CD4-positive, alpha-beta T cell (primary cell): ENCODE measurements at regions not wholly inside any gene's neighbourhood (a gene's known extent, or its start where the extent isn't known, plus 50 kb on each side); places are given as distances from the start of the nearest gene placed in this dataset.
"Not testable (repeated sequence)": the region's sequence is repeated elsewhere in the genome, so short reads cannot be mapped to it uniquely, and the experiment has no call there.

ENCODE experiments used
- ATAC-seq: fragments of 200-7000 bp; cut with Tn5 transposase; one replicate; pipeline ENCODE4 v1.10.0; 2022; ENCODE audit warnings: mild to moderate bottlenecking; ENCODE audit not compliant: poor library complexity
- CTCF ChIA-PET: fragments of 350-600 bp; sonication (Branson Sonifier 250); formaldehyde crosslinking; loops from one replicate; lab custom pipeline; 2021; ENCODE audit warnings: antibody characterized with exemption, inconsistent platforms; lab: Charles Lee
- POLR2A ChIA-PET: fragments of 350-600 bp; sonication (Branson Sonifier 250); formaldehyde crosslinking; loops from one replicate; lab custom pipeline; 2021; ENCODE audit warnings: antibody characterized with exemption, inconsistent platforms; lab: Charles Lee
- DNase-seq, 14 experiments: peaks; one replicate each; pipeline ENCODE4 v3.0.0-alpha.2; 2013 to 2020; ENCODE audit warnings: mixed read lengths in 2 of 14
- H3K27ac ChIP-seq, 2 donors: one replicate each; pipeline versions ENCODE4 v1.5.1 to v1.7.0; 2013; ENCODE audit warnings: low read length in 2 of 2, low read depth in 1 of 2, mild to moderate bottlenecking in 1 of 2
- H3K27me3 ChIP-seq, 2 experiments: 1 replicate in 1 of 2; 2 replicates in 1 of 2; pipeline versions ENCODE4 v1.6.1 to v1.7.0; 2013; ENCODE audit warnings: low read length in 2 of 2, control low read depth in 1 of 2, mild to moderate bottlenecking in 1 of 2, moderate library complexity in 1 of 2; ENCODE audit not compliant: insufficient read depth in 2 of 2, control insufficient read depth in 1 of 2
- H3K36me3 ChIP-seq: one replicate; pipeline ENCODE4 v1.6.1; 2013; ENCODE audit warnings: low read length, control low read depth; ENCODE audit not compliant: insufficient read depth
- H3K4me1 ChIP-seq: one replicate; pipeline ENCODE4 v1.6.1; 2013; ENCODE audit warnings: low read length, control low read depth; ENCODE audit not compliant: insufficient read depth
- H3K4me3 ChIP-seq: one replicate; pipeline ENCODE4 v1.5.1; 2013; ENCODE audit warnings: mild to moderate bottlenecking, low read length, moderate library complexity
- H3K9me3 ChIP-seq, 2 experiments: 1 replicate in 1 of 2; 2 replicates in 1 of 2; pipeline versions ENCODE4 v1.6.1 to v1.7.0; 2013; ENCODE audit warnings: low read length in 2 of 2, mild to moderate bottlenecking in 2 of 2, control low read depth in 1 of 2, moderate library complexity in 1 of 2; ENCODE audit not compliant: control insufficient read depth in 1 of 2, insufficient read depth in 1 of 2
- H3K27ac Mint-ChIP-seq: one replicate; pipeline ENCODE4 v1.8.0; 2020; ENCODE audit warnings: mixed read lengths
- H3K27me3 Mint-ChIP-seq: one replicate; pipeline ENCODE4 v1.8.0; 2021; ENCODE audit warnings: mixed read lengths
- H3K36me3 Mint-ChIP-seq: one replicate; pipeline ENCODE4 v1.8.0; 2021; ENCODE audit warnings: low read depth, mixed read lengths
- H3K4me1 Mint-ChIP-seq: one replicate; pipeline ENCODE4 v1.8.0; 2021; ENCODE audit warnings: low read depth, mixed read lengths
- H3K4me3 Mint-ChIP-seq: one replicate; pipeline ENCODE4 v1.8.0; 2020; ENCODE audit warnings: mild to moderate bottlenecking, mixed read lengths
- H3K9me3 Mint-ChIP-seq: one replicate; pipeline ENCODE4 v1.8.0; 2020; ENCODE audit warnings: mixed read lengths
- intact Hi-C, 2 experiments: fragments of 100-400 bp; cut with DNase I in 1 of 2; cut with micrococcal nuclease in 1 of 2; formaldehyde crosslinking; loops; one replicate each; pipeline versions ENCODE4 v1.15.1 to v1.9.0; 2023 to 2025; cut with DNase I, micrococcal nuclease

DNA sequence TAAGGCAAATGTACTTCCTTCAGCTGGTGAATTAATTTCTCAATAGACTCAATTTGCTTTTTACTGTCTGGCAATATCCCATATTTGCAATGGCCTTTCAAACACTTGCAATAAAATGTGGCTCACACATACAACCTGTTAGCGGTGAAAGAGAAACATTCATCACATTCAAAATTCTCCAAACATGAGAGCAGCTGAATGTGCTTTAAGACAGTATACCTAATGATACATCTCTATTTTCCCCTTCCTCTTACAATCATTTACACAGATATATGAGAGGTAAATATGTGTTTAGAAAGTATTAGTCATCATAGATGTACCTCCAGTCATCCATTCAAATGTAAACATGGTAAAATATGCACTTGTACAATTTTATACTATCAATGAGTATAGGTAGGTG is 61.5 kb upstream of the GOLGA8O start:
- H3K9me3 ChIP-seq, H3K27me3 Mint-ChIP-seq, H3K27me3 ChIP-seq, H3K4me3 ChIP-seq, DNase-seq, CTCF ChIA-PET, H3K36me3 ChIP-seq, intact Hi-C loops, H3K4me3 Mint-ChIP-seq, H3K27ac ChIP-seq, POLR2A ChIA-PET, H3K27ac Mint-ChIP-seq, H3K9me3 Mint-ChIP-seq, ATAC-seq, H3K4me1 ChIP-seq, H3K4me1 Mint-ChIP-seq: not testable (repeated sequence)
- H3K36me3 Mint-ChIP-seq = peaks cover 14% of the 10 kb centered on the region

DNA sequence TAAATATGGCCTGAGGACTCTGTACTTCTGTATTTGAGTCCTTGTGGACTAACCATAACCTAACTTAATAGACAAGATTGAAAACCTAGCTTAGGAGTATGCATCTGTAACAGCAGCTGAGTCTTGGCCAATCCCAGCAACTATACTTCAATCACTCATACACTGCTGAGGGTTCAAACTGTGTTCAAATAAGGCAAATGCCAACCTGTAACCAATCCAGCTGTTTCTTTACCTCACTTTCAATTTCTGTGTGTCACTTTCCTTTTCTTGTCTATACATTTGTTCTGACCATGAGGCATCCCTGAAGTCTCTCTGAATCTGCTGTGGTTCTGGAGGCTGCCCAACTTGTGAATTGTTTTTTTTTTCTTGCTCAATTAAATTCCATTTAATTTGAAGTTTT is 57.9 kb upstream of the GOLGA8O start:
- H3K4me1 ChIP-seq, H3K36me3 Mint-ChIP-seq, ATAC-seq, DNase-seq, H3K36me3 ChIP-seq, H3K9me3 ChIP-seq, H3K4me3 Mint-ChIP-seq, H3K27me3 Mint-ChIP-seq, H3K4me3 ChIP-seq, H3K9me3 Mint-ChIP-seq, H3K27ac ChIP-seq, H3K4me1 Mint-ChIP-seq, POLR2A ChIA-PET, H3K27ac Mint-ChIP-seq, intact Hi-C loops, H3K27me3 ChIP-seq, CTCF ChIA-PET: not testable (repeated sequence)

DNA sequence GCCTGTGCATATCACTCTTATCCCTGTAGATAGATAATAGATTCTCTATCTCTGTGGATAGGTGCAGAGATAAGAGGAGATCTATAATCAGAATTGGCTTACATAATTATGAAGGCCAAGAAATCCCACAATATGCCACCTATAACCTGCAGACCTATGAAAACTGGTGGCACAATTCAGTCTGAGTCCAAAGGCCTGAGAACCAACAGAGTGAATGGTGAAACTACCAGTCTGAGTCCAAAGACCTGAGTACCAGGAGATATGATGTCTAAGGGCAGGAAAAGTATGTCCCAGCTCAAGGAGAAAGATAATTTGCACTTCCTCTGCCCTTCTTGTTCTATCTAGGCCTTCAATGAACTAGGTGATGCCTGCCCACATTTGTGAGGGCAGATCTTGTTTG is 54.6 kb upstream of the GOLGA8O start:
- H3K4me3 ChIP-seq, H3K9me3 ChIP-seq, H3K27me3 ChIP-seq, H3K36me3 ChIP-seq, H3K9me3 Mint-ChIP-seq, H3K4me1 Mint-ChIP-seq, CTCF ChIA-PET, H3K27ac Mint-ChIP-seq, H3K4me3 Mint-ChIP-seq, POLR2A ChIA-PET, ATAC-seq, H3K36me3 Mint-ChIP-seq, H3K4me1 ChIP-seq, DNase-seq, intact Hi-C loops, H3K27ac ChIP-seq, H3K27me3 Mint-ChIP-seq: not testable (repeated sequence)

DNA sequence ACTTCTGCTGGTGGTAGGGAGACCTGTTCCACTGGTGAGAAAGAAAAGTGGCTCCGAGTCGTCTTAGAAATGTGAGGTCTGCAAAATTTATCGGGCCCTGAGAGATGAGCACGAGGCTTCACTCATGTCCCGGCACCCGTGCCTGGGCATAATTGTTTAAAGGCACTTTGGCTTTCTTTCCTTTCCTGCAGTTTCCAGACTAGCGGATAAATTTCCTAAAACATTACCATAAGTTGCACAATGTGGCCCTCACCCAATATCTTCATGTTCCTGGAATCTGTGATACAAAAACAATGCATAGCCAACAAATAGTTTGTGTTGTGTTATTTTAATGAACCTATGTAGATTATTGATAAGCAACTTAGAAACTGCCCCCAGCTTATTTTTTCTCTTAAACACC is 52.6 kb upstream of the GOLGA8O start:
- ATAC-seq, H3K4me1 Mint-ChIP-seq, DNase-seq, H3K27ac Mint-ChIP-seq, H3K9me3 Mint-ChIP-seq, H3K36me3 ChIP-seq, H3K4me3 ChIP-seq, H3K27me3 Mint-ChIP-seq, H3K9me3 ChIP-seq, POLR2A ChIA-PET, H3K4me3 Mint-ChIP-seq, H3K36me3 Mint-ChIP-seq, CTCF ChIA-PET, H3K4me1 ChIP-seq, H3K27me3 ChIP-seq, intact Hi-C loops, H3K27ac ChIP-seq: not testable (repeated sequence)

DNA sequence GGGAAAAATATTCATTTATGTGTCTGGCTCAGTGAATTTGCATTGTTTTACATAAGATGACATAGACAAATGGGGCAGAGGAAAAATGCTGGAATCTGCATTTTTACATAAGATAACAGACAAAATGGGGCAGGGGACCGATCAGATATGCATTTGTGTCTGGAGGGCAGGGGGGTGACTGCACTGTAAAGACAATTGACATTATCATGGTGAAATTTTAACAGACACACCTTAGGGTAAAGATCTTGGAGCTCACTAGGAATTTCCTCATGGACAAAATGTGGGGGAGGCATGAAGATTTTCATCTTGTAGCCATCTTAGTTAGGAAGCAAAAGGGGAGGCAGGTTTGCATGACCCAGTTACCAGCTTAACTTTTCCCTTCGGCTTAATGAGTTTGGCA is 51.4 kb upstream of the GOLGA8O start:
- intact Hi-C loops, H3K4me1 ChIP-seq, DNase-seq, H3K4me3 ChIP-seq, CTCF ChIA-PET, H3K9me3 ChIP-seq, H3K27me3 ChIP-seq, H3K4me3 Mint-ChIP-seq, H3K9me3 Mint-ChIP-seq, H3K27ac Mint-ChIP-seq, H3K36me3 Mint-ChIP-seq, POLR2A ChIA-PET, H3K27ac ChIP-seq, H3K27me3 Mint-ChIP-seq, H3K36me3 ChIP-seq, H3K4me1 Mint-ChIP-seq, ATAC-seq: not testable (repeated sequence)

DNA sequence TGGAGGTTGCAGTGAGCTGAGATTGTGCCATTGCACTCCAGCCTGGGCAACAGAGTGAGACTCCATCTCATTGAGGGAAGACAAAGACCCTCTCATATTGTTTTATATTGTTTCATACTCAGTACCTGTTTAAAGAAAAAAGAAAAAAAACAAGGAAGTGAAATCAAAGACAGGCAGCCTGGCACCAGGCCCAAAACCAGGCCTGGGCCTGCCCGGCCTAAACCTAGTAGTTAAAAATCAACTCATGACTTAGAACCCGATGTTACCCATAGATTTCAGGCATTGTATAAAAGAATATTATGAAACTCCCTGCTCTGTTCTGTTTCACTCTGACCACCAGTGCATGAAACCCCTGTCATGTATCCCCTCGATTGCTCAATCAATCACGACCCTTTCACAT is 50.2 kb upstream of the GOLGA8O start:
- H3K4me1 ChIP-seq, CTCF ChIA-PET, H3K36me3 ChIP-seq, ATAC-seq, H3K27ac Mint-ChIP-seq, H3K9me3 ChIP-seq, H3K27me3 ChIP-seq, intact Hi-C loops, H3K9me3 Mint-ChIP-seq, H3K27ac ChIP-seq, H3K4me3 Mint-ChIP-seq, H3K4me3 ChIP-seq, H3K36me3 Mint-ChIP-seq, DNase-seq, H3K4me1 Mint-ChIP-seq, H3K27me3 Mint-ChIP-seq, POLR2A ChIA-PET: not testable (repeated sequence)
